Prostate gland (tissue), 1 donor: ENCODE measurements at regions not wholly inside any gene's neighbourhood (a gene's known extent, or its start where the extent isn't known, plus 50 kb on each side); places are given as distances from the start of the nearest gene placed in this dataset.
"Not testable (repeated sequence)": the region's sequence is repeated elsewhere in the genome, so short reads cannot be mapped to it uniquely, and the experiment has no call there.

Source experiments
- POLR2A ChIP-seq: fragments of 450-650 bp; IDR thresholded peaks from one replicate; pipeline ENCODE4 v1.6.1; 2016; ENCODE audit warnings: antibody characterized with exemption, mild to moderate bottlenecking
- POLR2AphosphoS5 ChIP-seq: sonication (generic); formaldehyde crosslinking; IDR thresholded peaks from one replicate; pipeline ENCODE4 v1.6.1; 2017; ENCODE audit warnings: antibody characterized with exemption

- not testable (repeated sequence) for TF ChIP-seq POLR2A, POLR2AphosphoS5
Observed at GRCh38 chr18:49682803-49683190, 120.9 kb downstream of the LIPG start.
